Erythroblast (primary cell): ENCODE measurements at regions not wholly inside any gene's neighbourhood (a gene's known extent, or its start where the extent isn't known, plus 50 kb on each side); places are given as distances from the start of the nearest gene placed in this dataset.

Experiments used
- GATA1 ChIP-seq: IDR thresholded peaks from 2 replicates; pipeline ENCODE4 v1.6.1; 2011; ENCODE audit warnings: low read depth, mild to moderate bottlenecking, control low read depth, low read length, moderate library complexity
- POLR2A ChIP-seq: IDR thresholded peaks from 2 replicates; pipeline ENCODE4 v1.6.1; 2011; ENCODE audit warnings: mild to moderate bottlenecking, low read length

GRCh38 chr6:140051521-140052512 is 677.4 kb upstream of the CITED2 start:
- TF ChIP-seq POLR2A (no peak), GATA1 (no peak)
